HepG2 (cell line): ENCODE measurements at regions not wholly inside any gene's neighbourhood (a gene's known extent, or its start where the extent isn't known, plus 50 kb on each side); places are given as distances from the start of the nearest gene placed in this dataset.

Experiments used
- ATAC-seq: fragments of 200-7000 bp; cut with Tn5 transposase; 3 replicates; pipeline ENCODE4 v1.9.1; 2020; ENCODE audit warnings: mild to moderate bottlenecking, moderate library complexity
- BruUV-seq: library from RNA; stranded (reverse); fragments of 400-500 nt; replicated peaks from 2 replicates; lab custom pipeline; 2021; lab: Mats Ljungman, UMichigan
- CTCF ChIA-PET: fragments of 300-600 bp; formaldehyde crosslinking; extraction: SDS; loops from one replicate; lab custom pipeline; 2021; ENCODE audit warnings: low total read pairs, inconsistent platforms, low intra/inter-chr PET ratio; lab: Yijun Ruan, JAX
- POLR2A ChIA-PET: fragments of 350-600 bp; sonication (Branson Sonifier 250); formaldehyde crosslinking; loops from one replicate; lab custom pipeline; 2020; ENCODE audit warnings: antibody characterized with exemption, inconsistent platforms; lab: Yijun Ruan, JAX
- DNase-seq: peaks from one replicate; pipeline ENCODE4 v3.0.0-alpha.2; 2015; ENCODE audit warnings: low spot score
- FAIRE-seq: peaks from 3 replicates; lab custom pipeline; 2011; peaks lifted over from hg19 to GRCh38; lab: Jason Lieb, UNC
- H2AFZ ChIP-seq: one replicate; pipeline ENCODE4 v1.6.1; 2011; ENCODE audit warnings: low read length, inconsistent platforms
- H3K27ac ChIP-seq: fragments of 300-600 bp; 3 replicates; pipeline ENCODE4 v1.8.0; 2011; ENCODE audit warnings: mixed run types, mild to moderate bottlenecking, mixed read lengths, low read length, inconsistent platforms; ENCODE audit not compliant: insufficient read depth; ENCODE audit errors: extremely low read length
- H3K27me3 ChIP-seq, 2 experiments: fragments of 200-600 bp in 1 of 2; 2 replicates in 1 of 2; 3 replicates in 1 of 2; pipeline versions ENCODE4 v1.6.0 to v1.8.0; 2011; ENCODE audit warnings: low read length in 2 of 2, mild to moderate bottlenecking in 2 of 2, moderate library complexity in 2 of 2, inconsistent platforms in 1 of 2; ENCODE audit not compliant: insufficient read depth in 2 of 2, control insufficient read depth in 1 of 2
- H3K36me3 ChIP-seq, 2 experiments: fragments of 200-600 bp in 1 of 2; replicated peaks in 1 of 2; 2 replicates in 1 of 2; 3 replicates in 1 of 2; pipeline versions ENCODE4 v1.5.1 to v1.8.0; 2011; ENCODE audit warnings: low read length in 2 of 2, inconsistent platforms in 1 of 2; ENCODE audit not compliant: insufficient read depth in 2 of 2, control insufficient read depth in 1 of 2
- H3K4me1 ChIP-seq: 2 replicates; pipeline ENCODE4 v1.5.1; 2012; ENCODE audit warnings: low read length, inconsistent platforms; ENCODE audit not compliant: insufficient read depth
- H3K4me2 ChIP-seq: 2 replicates; pipeline ENCODE4 v1.6.0; 2011; ENCODE audit warnings: low read depth, low read length, inconsistent platforms
- H3K4me3 ChIP-seq, 3 experiments: fragments of 200-600 bp in 1 of 3; sonication (generic), shearing (Covaris generic) in 1 of 3; replicated peaks in 1 of 3; 2 replicates each; pipeline ENCODE4 v1.5.1; 2011 to 2016; ENCODE audit warnings: low read length in 3 of 3, inconsistent platforms in 2 of 3, low read depth in 2 of 3, mild to moderate bottlenecking in 2 of 3, control low read depth in 1 of 3, mixed read lengths in 1 of 3; ENCODE audit not compliant: insufficient read depth in 1 of 3
- H3K79me2 ChIP-seq: one replicate; pipeline ENCODE4 v1.6.1; 2011; ENCODE audit warnings: low read length, inconsistent platforms; ENCODE audit not compliant: insufficient read depth
- H3K9ac ChIP-seq: 2 replicates; pipeline ENCODE4 v1.6.0; 2011; ENCODE audit warnings: mild to moderate bottlenecking, low read depth, low read length, inconsistent platforms; ENCODE audit not compliant: insufficient read depth
- H3K9me3 ChIP-seq: 2 replicates; pipeline ENCODE4 v1.5.1; 2012; ENCODE audit warnings: mild to moderate bottlenecking, low read length
- H4K20me1 ChIP-seq: 2 replicates; pipeline ENCODE4 v1.6.0; 2011; ENCODE audit warnings: inconsistent platforms, mild to moderate bottlenecking, low read length, moderate library complexity; ENCODE audit not compliant: insufficient read depth
- FOXM1 ChIP-seq: sonication (generic); formaldehyde crosslinking; IDR thresholded peaks from 2 replicates; pipeline ENCODE4 v1.5.0; 2020; ENCODE audit warnings: missing genetic modification reagents
- KDM3A ChIP-seq: IDR thresholded peaks from 2 replicates; pipeline ENCODE4 v1.6.1; 2018; ENCODE audit warnings: low read depth, missing compliant biosample characterization
- ZFP1 ChIP-seq: IDR thresholded peaks from 2 replicates; pipeline ENCODE4 v1.6.1; 2016
- ZNF263 ChIP-seq: sonication (generic); formaldehyde crosslinking; IDR thresholded peaks from 2 replicates; pipeline ENCODE4 v1.4.0; 2020; ENCODE audit warnings: missing genetic modification reagents
- ZNF564 ChIP-seq: sonication (generic); formaldehyde crosslinking; IDR thresholded peaks from 2 replicates; pipeline ENCODE4 v1.8.1; 2023; ENCODE audit warnings: mild to moderate bottlenecking, missing genetic modification reagents
- WGBS: methylation state at CpG from one replicate; pipeline ENCODE4 v1.1.6; 2017; ENCODE audit warnings: low lambda C conversion rate; 5-methylcytosine and 5-hydroxymethylcytosine counted together
- in situ Hi-C: cut with HindIII; loops from 2 replicates; pipeline ENCODE4 v1.10.0; 2017; ENCODE audit warnings: low pct_unique_long_range_greater_than_20kb; ENCODE audit not compliant: extremely low pct_ligation_motif_present
- intact Hi-C: fragments of 100-400 bp; cut with micrococcal nuclease; formaldehyde crosslinking; loops from one replicate; pipeline ENCODE4 v1.10.0; 2022; ENCODE audit not compliant: unreplicated experiment
- TF ChIP-seq, protein P1 (sequence below): sonication (generic); formaldehyde crosslinking; IDR thresholded peaks from 2 replicates; pipeline ENCODE4 v1.5.1; 2020; ENCODE audit warnings: mild to moderate bottlenecking, missing genetic modification reagents, moderate library complexity
- TF ChIP-seq, protein P2 (sequence below): sonication (generic); formaldehyde crosslinking; IDR thresholded peaks from 2 replicates; pipeline ENCODE4 v1.9.0; 2021; ENCODE audit warnings: mild to moderate bottlenecking, missing genetic modification reagents
- TF ChIP-seq, protein P3 (sequence below): sonication (generic); formaldehyde crosslinking; IDR thresholded peaks from 2 replicates; pipeline ENCODE4 v1.4.0; 2020; ENCODE audit warnings: mild to moderate bottlenecking, missing genetic modification reagents
- TF ChIP-seq, protein P4 (sequence below): sonication (generic); formaldehyde crosslinking; IDR thresholded peaks from 2 replicates; pipeline ENCODE4 v1.4.0; 2020; ENCODE audit warnings: missing genetic modification reagents
- TF ChIP-seq, protein P5 (sequence below), 2 experiments: sonication (generic) in 1 of 2; formaldehyde crosslinking in 1 of 2; IDR thresholded peaks; 2 replicates each; pipeline versions ENCODE4 v1.5.1 to v1.6.1; 2011 to 2020; ENCODE audit warnings: borderline replicate concordance in 1 of 2, low read depth in 1 of 2, low read length in 1 of 2, mild to moderate bottlenecking in 1 of 2, missing genetic modification reagents in 1 of 2, moderate library complexity in 1 of 2

DNA sequence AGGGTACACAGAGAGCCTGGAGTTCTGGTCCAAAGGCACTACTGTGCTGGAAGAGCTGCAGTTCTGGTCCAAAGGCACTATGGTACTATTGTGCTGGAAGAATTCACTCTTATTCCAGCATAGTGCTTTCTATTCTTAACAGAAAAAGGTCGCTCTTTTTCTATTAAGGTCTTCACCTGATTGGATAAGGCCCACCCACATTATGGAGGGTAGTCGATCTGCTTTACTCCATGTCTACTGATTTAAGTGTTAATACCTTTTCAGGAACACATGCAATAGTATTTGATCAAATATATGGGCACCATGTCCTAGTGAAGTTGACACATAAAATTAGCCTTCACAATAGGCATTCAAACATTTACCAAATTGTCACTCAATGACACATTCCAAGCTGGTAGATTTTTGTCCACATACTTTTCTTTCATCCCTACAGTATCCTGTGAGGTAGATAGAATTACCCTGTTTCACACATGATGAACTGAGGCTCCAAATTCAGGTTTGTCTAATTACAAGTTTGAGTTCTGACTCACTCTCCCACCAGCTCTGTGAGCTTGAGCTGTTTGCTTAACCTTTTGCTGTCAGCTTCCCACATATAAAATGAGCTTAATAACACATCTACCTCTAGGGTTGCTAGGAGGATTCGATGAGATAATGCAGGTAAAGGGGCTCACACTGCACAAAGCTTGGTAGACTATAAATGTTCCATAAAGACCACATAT is 129.9 kb downstream of the AIPL1 start:
- ATAC-seq (no peak), FAIRE-seq (no peak), DNase-seq (no peak)
- H3K4me3 ChIP-seq: no peak overlapping the region
- no peaks in the 10 kb centered on the region for H3K79me2 ChIP-seq
- WGBS: 0% methylated on average over 3 of the region's 3 CpGs
- in situ Hi-C loops: no loop called here
- BruUV-seq: no TSS peak
- H2AFZ ChIP-seq: no peak overlapping the region
- no peak overlapping the region for H3K9ac ChIP-seq
- H3K27ac ChIP-seq: no peak overlapping the region
- ChIA-PET CTCF (no interaction called here), POLR2A (no interaction called here)
- no peaks in the 10 kb centered on the region for H4K20me1 ChIP-seq
- H3K36me3 ChIP-seq: no peaks in the 10 kb centered on the region
- H3K4me1 ChIP-seq: no peaks in the 10 kb centered on the region
- intact Hi-C loops: no loop called here
- H3K27me3 ChIP-seq: no peaks in the 10 kb centered on the region
- no peaks in the 10 kb centered on the region for H3K9me3 ChIP-seq
- H3K4me2 ChIP-seq: no peak overlapping the region
- TF ChIP-seq ZNF564 (no peak), KDM3A (CRISPR knock-in tag) (no peak), ZNF263 (CRISPR knock-in tag) (no peak), ZFP1 (CRISPR knock-in tag) (no peak), FOXM1 (CRISPR knock-in tag) (no peak)
- TF ChIP-seq, protein P1, sequence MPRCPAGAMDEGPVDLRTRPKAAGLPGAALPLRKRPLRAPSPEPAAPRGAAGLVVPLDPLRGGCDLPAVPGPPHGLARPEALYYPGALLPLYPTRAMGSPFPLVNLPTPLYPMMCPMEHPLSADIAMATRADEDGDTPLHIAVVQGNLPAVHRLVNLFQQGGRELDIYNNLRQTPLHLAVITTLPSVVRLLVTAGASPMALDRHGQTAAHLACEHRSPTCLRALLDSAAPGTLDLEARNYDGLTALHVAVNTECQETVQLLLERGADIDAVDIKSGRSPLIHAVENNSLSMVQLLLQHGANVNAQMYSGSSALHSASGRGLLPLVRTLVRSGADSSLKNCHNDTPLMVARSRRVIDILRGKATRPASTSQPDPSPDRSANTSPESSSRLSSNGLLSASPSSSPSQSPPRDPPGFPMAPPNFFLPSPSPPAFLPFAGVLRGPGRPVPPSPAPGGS: no peak
- TF ChIP-seq, protein P2, sequence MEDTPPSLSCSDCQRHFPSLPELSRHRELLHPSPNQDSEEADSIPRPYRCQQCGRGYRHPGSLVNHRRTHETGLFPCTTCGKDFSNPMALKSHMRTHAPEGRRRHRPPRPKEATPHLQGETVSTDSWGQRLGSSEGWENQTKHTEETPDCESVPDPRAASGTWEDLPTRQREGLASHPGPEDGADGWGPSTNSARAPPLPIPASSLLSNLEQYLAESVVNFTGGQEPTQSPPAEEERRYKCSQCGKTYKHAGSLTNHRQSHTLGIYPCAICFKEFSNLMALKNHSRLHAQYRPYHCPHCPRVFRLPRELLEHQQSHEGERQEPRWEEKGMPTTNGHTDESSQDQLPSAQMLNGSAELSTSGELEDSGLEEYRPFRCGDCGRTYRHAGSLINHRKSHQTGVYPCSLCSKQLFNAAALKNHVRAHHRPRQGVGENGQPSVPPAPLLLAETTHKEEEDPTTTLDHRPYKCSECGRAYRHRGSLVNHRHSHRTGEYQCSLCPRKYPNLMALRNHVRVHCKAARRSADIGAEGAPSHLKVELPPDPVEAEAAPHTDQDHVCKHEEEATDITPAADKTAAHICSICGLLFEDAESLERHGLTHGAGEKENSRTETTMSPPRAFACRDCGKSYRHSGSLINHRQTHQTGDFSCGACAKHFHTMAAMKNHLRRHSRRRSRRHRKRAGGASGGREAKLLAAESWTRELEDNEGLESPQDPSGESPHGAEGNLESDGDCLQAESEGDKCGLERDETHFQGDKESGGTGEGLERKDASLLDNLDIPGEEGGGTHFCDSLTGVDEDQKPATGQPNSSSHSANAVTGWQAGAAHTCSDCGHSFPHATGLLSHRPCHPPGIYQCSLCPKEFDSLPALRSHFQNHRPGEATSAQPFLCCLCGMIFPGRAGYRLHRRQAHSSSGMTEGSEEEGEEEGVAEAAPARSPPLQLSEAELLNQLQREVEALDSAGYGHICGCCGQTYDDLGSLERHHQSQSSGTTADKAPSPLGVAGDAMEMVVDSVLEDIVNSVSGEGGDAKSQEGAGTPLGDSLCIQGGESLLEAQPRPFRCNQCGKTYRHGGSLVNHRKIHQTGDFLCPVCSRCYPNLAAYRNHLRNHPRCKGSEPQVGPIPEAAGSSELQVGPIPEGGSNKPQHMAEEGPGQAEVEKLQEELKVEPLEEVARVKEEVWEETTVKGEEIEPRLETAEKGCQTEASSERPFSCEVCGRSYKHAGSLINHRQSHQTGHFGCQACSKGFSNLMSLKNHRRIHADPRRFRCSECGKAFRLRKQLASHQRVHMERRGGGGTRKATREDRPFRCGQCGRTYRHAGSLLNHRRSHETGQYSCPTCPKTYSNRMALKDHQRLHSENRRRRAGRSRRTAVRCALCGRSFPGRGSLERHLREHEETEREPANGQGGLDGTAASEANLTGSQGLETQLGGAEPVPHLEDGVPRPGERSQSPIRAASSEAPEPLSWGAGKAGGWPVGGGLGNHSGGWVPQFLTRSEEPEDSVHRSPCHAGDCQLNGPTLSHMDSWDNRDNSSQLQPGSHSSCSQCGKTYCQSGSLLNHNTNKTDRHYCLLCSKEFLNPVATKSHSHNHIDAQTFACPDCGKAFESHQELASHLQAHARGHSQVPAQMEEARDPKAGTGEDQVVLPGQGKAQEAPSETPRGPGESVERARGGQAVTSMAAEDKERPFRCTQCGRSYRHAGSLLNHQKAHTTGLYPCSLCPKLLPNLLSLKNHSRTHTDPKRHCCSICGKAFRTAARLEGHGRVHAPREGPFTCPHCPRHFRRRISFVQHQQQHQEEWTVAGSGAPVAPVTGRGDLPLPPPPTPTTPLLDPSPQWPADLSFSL (CRISPR knock-in tag): no peak
- TF ChIP-seq, protein P3, sequence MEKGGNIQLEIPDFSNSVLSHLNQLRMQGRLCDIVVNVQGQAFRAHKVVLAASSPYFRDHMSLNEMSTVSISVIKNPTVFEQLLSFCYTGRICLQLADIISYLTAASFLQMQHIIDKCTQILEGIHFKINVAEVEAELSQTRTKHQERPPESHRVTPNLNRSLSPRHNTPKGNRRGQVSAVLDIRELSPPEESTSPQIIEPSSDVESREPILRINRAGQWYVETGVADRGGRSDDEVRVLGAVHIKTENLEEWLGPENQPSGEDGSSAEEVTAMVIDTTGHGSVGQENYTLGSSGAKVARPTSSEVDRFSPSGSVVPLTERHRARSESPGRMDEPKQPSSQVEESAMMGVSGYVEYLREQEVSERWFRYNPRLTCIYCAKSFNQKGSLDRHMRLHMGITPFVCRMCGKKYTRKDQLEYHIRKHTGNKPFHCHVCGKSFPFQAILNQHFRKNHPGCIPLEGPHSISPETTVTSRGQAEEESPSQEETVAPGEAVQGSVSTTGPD: no peak
- TF ChIP-seq, protein P4, sequence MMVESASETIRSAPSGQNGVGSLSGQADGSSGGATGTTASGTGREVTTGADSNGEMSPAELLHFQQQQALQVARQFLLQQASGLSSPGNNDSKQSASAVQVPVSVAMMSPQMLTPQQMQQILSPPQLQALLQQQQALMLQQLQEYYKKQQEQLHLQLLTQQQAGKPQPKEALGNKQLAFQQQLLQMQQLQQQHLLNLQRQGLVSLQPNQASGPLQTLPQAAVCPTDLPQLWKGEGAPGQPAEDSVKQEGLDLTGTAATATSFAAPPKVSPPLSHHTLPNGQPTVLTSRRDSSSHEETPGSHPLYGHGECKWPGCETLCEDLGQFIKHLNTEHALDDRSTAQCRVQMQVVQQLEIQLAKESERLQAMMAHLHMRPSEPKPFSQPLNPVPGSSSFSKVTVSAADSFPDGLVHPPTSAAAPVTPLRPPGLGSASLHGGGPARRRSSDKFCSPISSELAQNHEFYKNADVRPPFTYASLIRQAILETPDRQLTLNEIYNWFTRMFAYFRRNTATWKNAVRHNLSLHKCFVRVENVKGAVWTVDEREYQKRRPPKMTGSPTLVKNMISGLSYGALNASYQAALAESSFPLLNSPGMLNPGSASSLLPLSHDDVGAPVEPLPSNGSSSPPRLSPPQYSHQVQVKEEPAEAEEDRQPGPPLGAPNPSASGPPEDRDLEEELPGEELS (CRISPR knock-in tag): no peak
- TF ChIP-seq, protein P5, sequence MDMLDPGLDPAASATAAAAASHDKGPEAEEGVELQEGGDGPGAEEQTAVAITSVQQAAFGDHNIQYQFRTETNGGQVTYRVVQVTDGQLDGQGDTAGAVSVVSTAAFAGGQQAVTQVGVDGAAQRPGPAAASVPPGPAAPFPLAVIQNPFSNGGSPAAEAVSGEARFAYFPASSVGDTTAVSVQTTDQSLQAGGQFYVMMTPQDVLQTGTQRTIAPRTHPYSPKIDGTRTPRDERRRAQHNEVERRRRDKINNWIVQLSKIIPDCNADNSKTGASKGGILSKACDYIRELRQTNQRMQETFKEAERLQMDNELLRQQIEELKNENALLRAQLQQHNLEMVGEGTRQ (IDR thresholded peaks at IDR 0.05; ENCODE audit: low read depth, low read length): no peak
- TF ChIP-seq, protein P5 (CRISPR knock-in tag; IDR thresholded peaks at IDR 0.05; ENCODE audit: borderline replicate concordance): no peak
